HL-60 (cell line): ENCODE measurements at regions not wholly inside any gene's neighbourhood (a gene's known extent, or its start where the extent isn't known, plus 50 kb on each side); places are given as distances from the start of the nearest gene placed in this dataset.

Experiments used
- POLR2AphosphoS5 ChIP-seq: IDR thresholded peaks from 2 replicates; pipeline ENCODE4 v1.6.1; 2012; ENCODE audit warnings: low read depth
- SPI1 ChIP-seq: IDR thresholded peaks from 2 replicates; pipeline ENCODE4 v1.6.1; 2012; ENCODE audit warnings: low read depth, mild to moderate bottlenecking, borderline replicate concordance
- TF ChIP-seq, protein P1 (sequence below): IDR thresholded peaks from one replicate; pipeline ENCODE4 v1.5.1; 2011; ENCODE audit warnings: low read length, control low read depth, inconsistent platforms; ENCODE audit not compliant: insufficient read depth
- TF ChIP-seq, protein P2 (sequence below): IDR thresholded peaks from 2 replicates; pipeline ENCODE4 v1.6.1; 2012; ENCODE audit warnings: low read depth; ENCODE audit not compliant: insufficient replicate concordance

DNA sequence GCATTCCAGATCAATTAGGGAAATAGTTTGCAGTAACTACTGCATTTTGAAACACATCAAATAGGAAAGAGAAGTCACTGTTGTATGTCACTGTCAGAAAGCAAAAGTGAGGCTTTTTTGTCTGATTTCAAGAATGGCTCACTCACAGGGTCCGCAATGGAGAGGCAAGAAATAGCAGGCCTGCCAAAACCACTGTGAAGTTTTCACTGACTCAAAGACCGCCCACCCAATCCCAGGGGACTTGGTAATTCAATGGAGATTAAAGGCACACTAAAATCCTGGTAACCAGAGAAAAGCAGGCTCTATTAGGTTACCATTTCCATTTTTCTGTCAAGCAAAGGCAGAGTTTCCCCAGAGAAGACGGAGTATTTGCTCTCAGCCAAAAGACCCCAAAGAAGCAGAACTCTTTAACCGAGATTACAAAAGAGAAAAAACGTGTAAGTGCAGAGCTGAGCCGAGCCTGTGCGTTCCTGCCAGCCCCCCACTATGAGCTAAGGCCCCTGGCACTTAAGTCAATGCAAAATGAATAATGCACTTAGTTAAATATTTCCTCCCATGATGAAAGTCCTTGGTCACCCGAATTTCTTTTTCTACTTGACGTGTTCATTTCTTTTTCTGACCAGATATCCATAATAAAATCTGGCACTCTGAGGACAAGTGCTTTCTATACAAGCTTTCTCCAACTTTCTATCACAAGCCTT, 57.0 kb downstream of the FOXL1 start:
- TF ChIP-seq, protein P1, sequence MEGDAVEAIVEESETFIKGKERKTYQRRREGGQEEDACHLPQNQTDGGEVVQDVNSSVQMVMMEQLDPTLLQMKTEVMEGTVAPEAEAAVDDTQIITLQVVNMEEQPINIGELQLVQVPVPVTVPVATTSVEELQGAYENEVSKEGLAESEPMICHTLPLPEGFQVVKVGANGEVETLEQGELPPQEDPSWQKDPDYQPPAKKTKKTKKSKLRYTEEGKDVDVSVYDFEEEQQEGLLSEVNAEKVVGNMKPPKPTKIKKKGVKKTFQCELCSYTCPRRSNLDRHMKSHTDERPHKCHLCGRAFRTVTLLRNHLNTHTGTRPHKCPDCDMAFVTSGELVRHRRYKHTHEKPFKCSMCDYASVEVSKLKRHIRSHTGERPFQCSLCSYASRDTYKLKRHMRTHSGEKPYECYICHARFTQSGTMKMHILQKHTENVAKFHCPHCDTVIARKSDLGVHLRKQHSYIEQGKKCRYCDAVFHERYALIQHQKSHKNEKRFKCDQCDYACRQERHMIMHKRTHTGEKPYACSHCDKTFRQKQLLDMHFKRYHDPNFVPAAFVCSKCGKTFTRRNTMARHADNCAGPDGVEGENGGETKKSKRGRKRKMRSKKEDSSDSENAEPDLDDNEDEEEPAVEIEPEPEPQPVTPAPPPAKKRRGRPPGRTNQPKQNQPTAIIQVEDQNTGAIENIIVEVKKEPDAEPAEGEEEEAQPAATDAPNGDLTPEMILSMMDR: no peak
- TF ChIP-seq, protein P2, sequence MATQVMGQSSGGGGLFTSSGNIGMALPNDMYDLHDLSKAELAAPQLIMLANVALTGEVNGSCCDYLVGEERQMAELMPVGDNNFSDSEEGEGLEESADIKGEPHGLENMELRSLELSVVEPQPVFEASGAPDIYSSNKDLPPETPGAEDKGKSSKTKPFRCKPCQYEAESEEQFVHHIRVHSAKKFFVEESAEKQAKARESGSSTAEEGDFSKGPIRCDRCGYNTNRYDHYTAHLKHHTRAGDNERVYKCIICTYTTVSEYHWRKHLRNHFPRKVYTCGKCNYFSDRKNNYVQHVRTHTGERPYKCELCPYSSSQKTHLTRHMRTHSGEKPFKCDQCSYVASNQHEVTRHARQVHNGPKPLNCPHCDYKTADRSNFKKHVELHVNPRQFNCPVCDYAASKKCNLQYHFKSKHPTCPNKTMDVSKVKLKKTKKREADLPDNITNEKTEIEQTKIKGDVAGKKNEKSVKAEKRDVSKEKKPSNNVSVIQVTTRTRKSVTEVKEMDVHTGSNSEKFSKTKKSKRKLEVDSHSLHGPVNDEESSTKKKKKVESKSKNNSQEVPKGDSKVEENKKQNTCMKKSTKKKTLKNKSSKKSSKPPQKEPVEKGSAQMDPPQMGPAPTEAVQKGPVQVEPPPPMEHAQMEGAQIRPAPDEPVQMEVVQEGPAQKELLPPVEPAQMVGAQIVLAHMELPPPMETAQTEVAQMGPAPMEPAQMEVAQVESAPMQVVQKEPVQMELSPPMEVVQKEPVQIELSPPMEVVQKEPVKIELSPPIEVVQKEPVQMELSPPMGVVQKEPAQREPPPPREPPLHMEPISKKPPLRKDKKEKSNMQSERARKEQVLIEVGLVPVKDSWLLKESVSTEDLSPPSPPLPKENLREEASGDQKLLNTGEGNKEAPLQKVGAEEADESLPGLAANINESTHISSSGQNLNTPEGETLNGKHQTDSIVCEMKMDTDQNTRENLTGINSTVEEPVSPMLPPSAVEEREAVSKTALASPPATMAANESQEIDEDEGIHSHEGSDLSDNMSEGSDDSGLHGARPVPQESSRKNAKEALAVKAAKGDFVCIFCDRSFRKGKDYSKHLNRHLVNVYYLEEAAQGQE: no peak
- TF ChIP-seq POLR2AphosphoS5: no peak
- TF ChIP-seq SPI1: no peak
